ENCODE measurements at regions not wholly inside any gene's neighbourhood (a gene's known extent, or its start where the extent isn't known, plus 50 kb on each side); places are given as distances from the start of the nearest gene placed in this dataset.
A peak's percentile ranks its signal among the peaks of the same experiment; 100 is the strongest.
"Not testable (repeated sequence)": the region's sequence is repeated elsewhere in the genome, so short reads cannot be mapped to it uniquely, and the experiment has no call there.

- in situ Hi-C loops (cut with HindIII; ENCODE audit: low pct_unique_long_range_greater_than_20kb, low sequenced_read_pairs); DNase-seq (ENCODE audit: low read depth, low spot score): not testable (repeated sequence)
Measured at GRCh38 chr6:58128549-58128948, 811.1 kb downstream of the PRIM2 start.

- DNase-seq (ENCODE audit: low read depth, low spot score); in situ Hi-C loops (cut with HindIII; ENCODE audit: low pct_unique_long_range_greater_than_20kb, low sequenced_read_pairs): not testable (repeated sequence)
Measured at GRCh38 chr6:58129098-58129497, 811.7 kb downstream of the PRIM2 start.

- in situ Hi-C loops (cut with HindIII; ENCODE audit: low pct_unique_long_range_greater_than_20kb, low sequenced_read_pairs); DNase-seq (ENCODE audit: low read depth, low spot score): not testable (repeated sequence)
Measured at GRCh38 chr6:58139746-58140145, 822.3 kb downstream of the PRIM2 start.

- in situ Hi-C loops (cut with HindIII; ENCODE audit: low pct_unique_long_range_greater_than_20kb, low sequenced_read_pairs); DNase-seq (ENCODE audit: low read depth, low spot score): not testable (repeated sequence)
Measured at GRCh38 chr6:58171025-58171424, 853.6 kb downstream of the PRIM2 start.

GRCh38 chr6:58181557-58182065 lies 864.2 kb downstream of the PRIM2 start:
- in situ Hi-C loops (cut with HindIII; ENCODE audit: low pct_unique_long_range_greater_than_20kb, low sequenced_read_pairs); DNase-seq (ENCODE audit: low read depth, low spot score): not testable (repeated sequence)

GRCh38 chr6:58185300-58185699 lies 867.9 kb downstream of the PRIM2 start:
- in situ Hi-C loops (cut with HindIII; ENCODE audit: low pct_unique_long_range_greater_than_20kb, low sequenced_read_pairs) = not testable (repeated sequence)

GRCh38 chr6:58193209-58193608 lies 875.8 kb downstream of the PRIM2 start:
- peak; percentile 82 for DNase-seq (ENCODE audit: low read depth, low spot score)
- in situ Hi-C loops (cut with HindIII; ENCODE audit: low pct_unique_long_range_greater_than_20kb, low sequenced_read_pairs) = not testable (repeated sequence)

More at GRCh38 chr6:58185300-58185699, 867.9 kb downstream of the PRIM2 start:
- DNase-seq (ENCODE audit: low read depth, low spot score) = not testable (repeated sequence)

- no peak for DNase-seq (ENCODE audit: low read depth, low spot score)
- in situ Hi-C loops (cut with HindIII; ENCODE audit: low pct_unique_long_range_greater_than_20kb, low sequenced_read_pairs) = no loop called here
Measured at GRCh38 chr6:58198301-58198700, 880.9 kb downstream of the PRIM2 start.

- in situ Hi-C loops (cut with HindIII; ENCODE audit: low pct_unique_long_range_greater_than_20kb, low sequenced_read_pairs); DNase-seq (ENCODE audit: low read depth, low spot score): not testable (repeated sequence)
Measured at GRCh38 chr6:58237124-58237523, 919.7 kb downstream of the PRIM2 start.

GRCh38 chr6:58238421-58238820 lies 921.0 kb downstream of the PRIM2 start:
- in situ Hi-C loops (cut with HindIII; ENCODE audit: low pct_unique_long_range_greater_than_20kb, low sequenced_read_pairs); DNase-seq (ENCODE audit: low read depth, low spot score): not testable (repeated sequence)

GRCh38 chr6:58257625-58258024 lies 940.2 kb downstream of the PRIM2 start:
- in situ Hi-C loops (cut with HindIII; ENCODE audit: low pct_unique_long_range_greater_than_20kb, low sequenced_read_pairs); DNase-seq (ENCODE audit: low read depth, low spot score): not testable (repeated sequence)

- DNase-seq (ENCODE audit: low read depth, low spot score) = no peak
- in situ Hi-C loops (cut with HindIII; ENCODE audit: low pct_unique_long_range_greater_than_20kb, low sequenced_read_pairs) = no loop called here
Measured at GRCh38 chr6:58290177-58290576, 972.7 kb downstream of the PRIM2 start.

GRCh38 chr6:58291319-58291718 lies 973.9 kb downstream of the PRIM2 start:
- DNase-seq (ENCODE audit: low read depth, low spot score); in situ Hi-C loops (cut with HindIII; ENCODE audit: low pct_unique_long_range_greater_than_20kb, low sequenced_read_pairs): not testable (repeated sequence)

- in situ Hi-C loops (cut with HindIII; ENCODE audit: low pct_unique_long_range_greater_than_20kb, low sequenced_read_pairs); DNase-seq (ENCODE audit: low read depth, low spot score): not testable (repeated sequence)
Measured at GRCh38 chr6:58307901-58308300, 990.5 kb downstream of the PRIM2 start.

GRCh38 chr6:58332108-58332507 lies 1014.7 kb downstream of the PRIM2 start:
- in situ Hi-C loops (cut with HindIII; ENCODE audit: low pct_unique_long_range_greater_than_20kb, low sequenced_read_pairs); DNase-seq (ENCODE audit: low read depth, low spot score): not testable (repeated sequence)

GRCh38 chr6:58342287-58342686 lies 1024.9 kb downstream of the PRIM2 start:
- DNase-seq (ENCODE audit: low read depth, low spot score); in situ Hi-C loops (cut with HindIII; ENCODE audit: low pct_unique_long_range_greater_than_20kb, low sequenced_read_pairs): not testable (repeated sequence)

- DNase-seq (ENCODE audit: low read depth, low spot score); in situ Hi-C loops (cut with HindIII; ENCODE audit: low pct_unique_long_range_greater_than_20kb, low sequenced_read_pairs): not testable (repeated sequence)
Measured at GRCh38 chr6:58347534-58347933, 1030.1 kb downstream of the PRIM2 start.

- not testable (repeated sequence) for DNase-seq (ENCODE audit: low read depth, low spot score)
Measured at GRCh38 chr6:58351619-58352018, 1034.2 kb downstream of the PRIM2 start.

GRCh38 chr6:58358452-58358851 lies 1041.0 kb downstream of the PRIM2 start:
- DNase-seq (ENCODE audit: low read depth, low spot score); in situ Hi-C loops (cut with HindIII; ENCODE audit: low pct_unique_long_range_greater_than_20kb, low sequenced_read_pairs): not testable (repeated sequence)

More at GRCh38 chr6:58351619-58352018, 1034.2 kb downstream of the PRIM2 start:
- in situ Hi-C loops (cut with HindIII; ENCODE audit: low pct_unique_long_range_greater_than_20kb, low sequenced_read_pairs) = not testable (repeated sequence)

All from SK-MEL-5 (cell line).